Panc1 (cell line): ENCODE measurements at regions not wholly inside any gene's neighbourhood (a gene's known extent, or its start where the extent isn't known, plus 50 kb on each side); places are given as distances from the start of the nearest gene placed in this dataset.

Source experiments
- ATAC-seq: fragments of 200-7000 bp; cut with Tn5 transposase; 2 replicates; pipeline ENCODE4 v1.9.1; 2020; ENCODE audit warnings: mild to moderate bottlenecking, moderate library complexity
- BruUV-seq: library from RNA; stranded (reverse); fragments of 400-500 nt; replicated peaks from 2 replicates; lab custom pipeline; 2021; lab: Mats Ljungman, UMichigan
- CTCF ChIA-PET: fragments of 300-600 bp; sonication (Branson Sonifier 250); formaldehyde crosslinking; loops from one replicate; lab custom pipeline; 2022; ENCODE audit warnings: antibody characterized with exemption; lab: Charles Lee
- POLR2A ChIA-PET: fragments of 300-600 bp; sonication (Branson Sonifier 250); formaldehyde crosslinking; loops from one replicate; lab custom pipeline; 2022; ENCODE audit warnings: antibody characterized with exemption; lab: Charles Lee
- DNase-seq: peaks from one replicate; pipeline ENCODE4 v3.0.0-alpha.2; 2010; ENCODE audit warnings: low read depth, low spot score
- H3K27ac ChIP-seq: 2 replicates; pipeline ENCODE4 v1.5.1; 2011; ENCODE audit warnings: mild to moderate bottlenecking, low read length, inconsistent platforms
- H3K27me3 ChIP-seq: fragments of 200-500 bp; sonication (Bioruptor generic); 2 replicates; pipeline ENCODE4 v1.6.0; 2014; ENCODE audit warnings: low read length, inconsistent platforms; ENCODE audit not compliant: control insufficient read depth, insufficient read depth
- H3K36me3 ChIP-seq: fragments of 200-500 bp; sonication (Bioruptor generic); 2 replicates; pipeline ENCODE4 v1.5.1; 2014; ENCODE audit warnings: inconsistent platforms, mild to moderate bottlenecking, low read length, moderate library complexity; ENCODE audit not compliant: control insufficient read depth, insufficient read depth
- H3K4me1 ChIP-seq: 2 replicates; pipeline ENCODE4 v1.5.1; 2011; ENCODE audit warnings: inconsistent platforms, mild to moderate bottlenecking, low read length, moderate library complexity; ENCODE audit not compliant: control insufficient read depth, insufficient read depth
- H3K4me3 ChIP-seq, 2 experiments: 2 replicates each; pipeline ENCODE4 v1.5.1; 2011 to 2012; ENCODE audit warnings: low read depth in 2 of 2, low read length in 2 of 2, mild to moderate bottlenecking in 2 of 2, inconsistent platforms in 1 of 2, moderate library complexity in 1 of 2
- H3K9me3 ChIP-seq: fragments of 200-500 bp; sonication (Bioruptor generic); 2 replicates; pipeline ENCODE4 v1.5.1; 2014; ENCODE audit warnings: low read depth, mild to moderate bottlenecking, inconsistent platforms, low read length, moderate library complexity; ENCODE audit not compliant: control insufficient read depth, insufficient read depth
- POLR2AphosphoS5 ChIP-seq: IDR thresholded peaks from 2 replicates; pipeline ENCODE4 v1.6.1; 2012; ENCODE audit warnings: mild to moderate bottlenecking, low read depth, low read length, moderate library complexity
- SIN3A ChIP-seq: IDR thresholded peaks from 2 replicates; pipeline ENCODE4 v1.6.1; 2012; ENCODE audit warnings: low read depth, mild to moderate bottlenecking, low read length, moderate library complexity, borderline replicate concordance; ENCODE audit not compliant: insufficient read depth
- TCF7L2 ChIP-seq: IDR thresholded peaks from 2 replicates; pipeline ENCODE4 v1.6.1; 2011; ENCODE audit warnings: mild to moderate bottlenecking, low read depth, low read length, inconsistent platforms
- in situ Hi-C: cut with HindIII; loops from 2 replicates; pipeline ENCODE4 v1.10.0; 2016; ENCODE audit warnings: low sequenced_read_pairs, low pct_unique_long_range_greater_than_20kb
- intact Hi-C: fragments of 100-400 bp; cut with micrococcal nuclease; formaldehyde crosslinking; loops from one replicate; pipeline ENCODE4 v1.10.0; 2022; ENCODE audit not compliant: unreplicated experiment
- TF ChIP-seq, protein P1 (sequence below): fragments of 450-650 bp; IDR thresholded peaks from 2 replicates; pipeline ENCODE4 v1.5.1; 2017; ENCODE audit warnings: mild to moderate bottlenecking
- TF ChIP-seq, protein P2 (sequence below), 2 experiments: IDR thresholded peaks; 2 replicates each; pipeline ENCODE4 v1.6.1; 2011 to 2012; ENCODE audit warnings: low read depth in 2 of 2, control low read depth in 1 of 2, low read length in 1 of 2, mild to moderate bottlenecking in 1 of 2, moderate library complexity in 1 of 2; ENCODE audit not compliant: insufficient read depth in 1 of 2

DNA sequence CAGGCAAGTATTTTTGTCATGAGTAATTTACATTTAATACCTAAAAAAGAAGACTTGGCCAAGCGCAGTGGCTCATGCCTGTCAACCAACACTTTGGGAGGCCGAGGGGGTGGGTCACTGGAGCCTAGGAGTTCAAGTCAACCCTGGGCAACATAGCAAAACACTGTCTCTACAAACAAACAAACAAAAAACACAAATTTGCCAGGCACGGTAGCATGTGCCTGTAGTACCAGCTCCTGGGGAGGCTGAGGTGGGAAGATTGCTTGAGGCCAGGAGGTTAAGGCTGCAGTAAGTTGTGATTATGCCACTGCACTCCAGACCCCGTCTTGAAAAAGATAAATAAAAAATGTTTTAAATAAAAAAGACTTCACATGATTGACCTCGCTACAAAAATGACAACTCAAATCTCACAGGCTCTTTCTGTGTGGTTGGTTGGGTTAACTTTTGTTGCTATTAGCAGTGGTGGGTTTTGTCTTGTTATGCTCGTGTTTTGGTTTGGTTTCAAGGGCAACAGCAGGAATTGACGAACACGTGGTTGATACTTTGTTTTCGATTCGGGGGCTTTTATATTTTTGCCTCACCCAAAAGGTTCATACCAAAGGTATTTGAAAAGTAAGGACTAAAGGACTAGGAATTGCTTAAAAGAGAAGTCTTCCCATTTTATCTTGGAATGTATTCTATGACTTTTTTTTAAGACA is 227.2 kb upstream of the MKLN1 start:
- intact Hi-C loops = loop anchor here (10.0 kb wide), 1 partner anchor 324 kb away; no protein-coding TSS in a partner anchor
- Histone ChIP-seq H3K27me3 (no peaks in the 10 kb centered on the region), H3K36me3 (no peaks in the 10 kb centered on the region), H3K27ac (no peak overlapping the region), H3K4me3 (no peak overlapping the region), H3K4me1 (peaks cover 11% of the 10 kb centered on the region), H3K9me3 (no peaks in the 10 kb centered on the region)
- TF ChIP-seq, protein P1, sequence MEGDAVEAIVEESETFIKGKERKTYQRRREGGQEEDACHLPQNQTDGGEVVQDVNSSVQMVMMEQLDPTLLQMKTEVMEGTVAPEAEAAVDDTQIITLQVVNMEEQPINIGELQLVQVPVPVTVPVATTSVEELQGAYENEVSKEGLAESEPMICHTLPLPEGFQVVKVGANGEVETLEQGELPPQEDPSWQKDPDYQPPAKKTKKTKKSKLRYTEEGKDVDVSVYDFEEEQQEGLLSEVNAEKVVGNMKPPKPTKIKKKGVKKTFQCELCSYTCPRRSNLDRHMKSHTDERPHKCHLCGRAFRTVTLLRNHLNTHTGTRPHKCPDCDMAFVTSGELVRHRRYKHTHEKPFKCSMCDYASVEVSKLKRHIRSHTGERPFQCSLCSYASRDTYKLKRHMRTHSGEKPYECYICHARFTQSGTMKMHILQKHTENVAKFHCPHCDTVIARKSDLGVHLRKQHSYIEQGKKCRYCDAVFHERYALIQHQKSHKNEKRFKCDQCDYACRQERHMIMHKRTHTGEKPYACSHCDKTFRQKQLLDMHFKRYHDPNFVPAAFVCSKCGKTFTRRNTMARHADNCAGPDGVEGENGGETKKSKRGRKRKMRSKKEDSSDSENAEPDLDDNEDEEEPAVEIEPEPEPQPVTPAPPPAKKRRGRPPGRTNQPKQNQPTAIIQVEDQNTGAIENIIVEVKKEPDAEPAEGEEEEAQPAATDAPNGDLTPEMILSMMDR = no peak
- TF ChIP-seq, protein P2, sequence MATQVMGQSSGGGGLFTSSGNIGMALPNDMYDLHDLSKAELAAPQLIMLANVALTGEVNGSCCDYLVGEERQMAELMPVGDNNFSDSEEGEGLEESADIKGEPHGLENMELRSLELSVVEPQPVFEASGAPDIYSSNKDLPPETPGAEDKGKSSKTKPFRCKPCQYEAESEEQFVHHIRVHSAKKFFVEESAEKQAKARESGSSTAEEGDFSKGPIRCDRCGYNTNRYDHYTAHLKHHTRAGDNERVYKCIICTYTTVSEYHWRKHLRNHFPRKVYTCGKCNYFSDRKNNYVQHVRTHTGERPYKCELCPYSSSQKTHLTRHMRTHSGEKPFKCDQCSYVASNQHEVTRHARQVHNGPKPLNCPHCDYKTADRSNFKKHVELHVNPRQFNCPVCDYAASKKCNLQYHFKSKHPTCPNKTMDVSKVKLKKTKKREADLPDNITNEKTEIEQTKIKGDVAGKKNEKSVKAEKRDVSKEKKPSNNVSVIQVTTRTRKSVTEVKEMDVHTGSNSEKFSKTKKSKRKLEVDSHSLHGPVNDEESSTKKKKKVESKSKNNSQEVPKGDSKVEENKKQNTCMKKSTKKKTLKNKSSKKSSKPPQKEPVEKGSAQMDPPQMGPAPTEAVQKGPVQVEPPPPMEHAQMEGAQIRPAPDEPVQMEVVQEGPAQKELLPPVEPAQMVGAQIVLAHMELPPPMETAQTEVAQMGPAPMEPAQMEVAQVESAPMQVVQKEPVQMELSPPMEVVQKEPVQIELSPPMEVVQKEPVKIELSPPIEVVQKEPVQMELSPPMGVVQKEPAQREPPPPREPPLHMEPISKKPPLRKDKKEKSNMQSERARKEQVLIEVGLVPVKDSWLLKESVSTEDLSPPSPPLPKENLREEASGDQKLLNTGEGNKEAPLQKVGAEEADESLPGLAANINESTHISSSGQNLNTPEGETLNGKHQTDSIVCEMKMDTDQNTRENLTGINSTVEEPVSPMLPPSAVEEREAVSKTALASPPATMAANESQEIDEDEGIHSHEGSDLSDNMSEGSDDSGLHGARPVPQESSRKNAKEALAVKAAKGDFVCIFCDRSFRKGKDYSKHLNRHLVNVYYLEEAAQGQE (IDR thresholded peaks at IDR 0.05; ENCODE audit: insufficient read depth in 1 of 2, low read depth in 2 of 2, low read length in 1 of 2) = no peak
- TF ChIP-seq SIN3A (no peak), POLR2AphosphoS5 (no peak), TCF7L2 (no peak)
- ChIA-PET POLR2A (no interaction called here), CTCF (no interaction called here)
- no TSS peak for BruUV-seq
- no peak for DNase-seq
- no peak for ATAC-seq
- in situ Hi-C loops = no loop called here

DNA sequence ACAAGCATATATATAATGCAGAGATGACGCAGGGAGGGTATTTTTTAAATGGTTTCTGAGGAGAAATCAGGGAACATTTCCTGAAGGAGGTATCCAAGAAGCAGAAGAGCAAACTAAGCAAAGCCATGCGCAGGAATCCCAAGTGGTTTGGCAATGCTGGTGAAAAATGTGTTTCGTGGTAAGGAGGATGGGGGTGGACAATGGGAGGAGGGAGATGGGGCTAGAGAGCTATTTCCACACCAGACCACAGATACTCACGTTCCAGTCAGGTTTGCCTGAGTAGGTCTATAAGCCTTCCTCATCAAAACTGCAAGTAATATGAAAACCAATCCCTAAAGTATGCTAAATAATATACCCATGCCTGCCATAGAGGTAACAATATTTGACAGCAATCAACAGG is 223.7 kb upstream of the MKLN1 start:
- no peaks in the 10 kb centered on the region for H3K36me3 ChIP-seq
- no peak for TF ChIP-seq SIN3A
- no peak for TF ChIP-seq POLR2AphosphoS5
- TF ChIP-seq, protein P1 = no peak
- no peak for TF ChIP-seq TCF7L2
- TF ChIP-seq, protein P2 (IDR thresholded peaks at IDR 0.05; ENCODE audit: insufficient read depth in 1 of 2, low read depth in 2 of 2, low read length in 1 of 2) = no peak
- no peaks in the 10 kb centered on the region for H3K27me3 ChIP-seq
- ATAC-seq (no peak), DNase-seq (no peak)
- peaks cover 19% of the 10 kb centered on the region for H3K4me1 ChIP-seq
- intact Hi-C loops (loop anchor here (10.0 kb wide), 1 partner anchor 321 kb away; no protein-coding TSS in a partner anchor), in situ Hi-C loops (no loop called here)
- POLR2A ChIA-PET = interaction anchor here (1.2 kb wide), 1 partner anchor 222 kb away, joined by 4 read pairs; no protein-coding TSS in a partner anchor
- H3K27ac ChIP-seq = no peak overlapping the region
- no peak overlapping the region for H3K4me3 ChIP-seq
- BruUV-seq = no TSS peak
- H3K9me3 ChIP-seq = no peaks in the 10 kb centered on the region
- CTCF ChIA-PET = no interaction called here
